ENCODE measurements at regions not wholly inside any gene's neighbourhood (a gene's known extent, or its start where the extent isn't known, plus 50 kb on each side); places are given as distances from the start of the nearest gene placed in this dataset.

- no peak overlapping the region for H3K27ac ChIP-seq (ENCODE audit: low read depth, low read length)
- no peaks in the 10 kb centered on the region for H3K9me2 ChIP-seq (replicated peaks; ENCODE audit: insufficient read depth, low read length)
These were observed 511.8 kb upstream of the ID4 start for GRCh38 chr6:19325335-19325789.

GRCh38 chr6:19327241-19327640 lies 509.9 kb upstream of the ID4 start:
- Histone ChIP-seq H2AFZ (ENCODE audit: low read depth, low read length, severe bottlenecking) (no peak overlapping the region), H3K79me2 (ENCODE audit: insufficient read depth, low read length) (no peaks in the 10 kb centered on the region), H3K9me2 (replicated peaks; ENCODE audit: insufficient read depth, low read length) (no peaks in the 10 kb centered on the region), H3K4me2 (ENCODE audit: low read depth, low read length, poor library complexity, severe bottlenecking) (no peak overlapping the region), H3K4me3 (ENCODE audit: insufficient read depth, low read length, poor library complexity, severe bottlenecking) (no peak overlapping the region), H3K27me3 (ENCODE audit: low read length) (no peaks in the 10 kb centered on the region), H3K27ac (ENCODE audit: low read depth, low read length) (no peak overlapping the region), H4K20me1 (ENCODE audit: low read depth, low read length) (no peaks in the 10 kb centered on the region), H3K9ac (ENCODE audit: low read length) (no peak overlapping the region), H3K36me3 (ENCODE audit: low read length) (no peaks in the 10 kb centered on the region), H3K9me3 (ENCODE audit: insufficient read depth, low read length) (no peaks in the 10 kb centered on the region), H3F3A (ENCODE audit: insufficient read depth) (no peaks in the 10 kb centered on the region)
- TF ChIP-seq EZH2phosphoT487 (conservative IDR thresholded peaks at IDR 0.05; ENCODE audit: low read length) (no peak), CTCF (IDR thresholded peaks at IDR 0.05; ENCODE audit: insufficient read depth, low read length, poor library complexity, severe bottlenecking) (no peak)

More at GRCh38 chr6:19325335-19325789, 511.8 kb upstream of the ID4 start:
- no peaks in the 10 kb centered on the region for H3F3A ChIP-seq (ENCODE audit: insufficient read depth)
- H3K27me3 ChIP-seq (ENCODE audit: low read length), result 0 out of 2 replicates have a peak, but pooled peaks cover 3% of the 10 kb centered on the region
- no peak overlapping the region for H2AFZ ChIP-seq (ENCODE audit: low read depth, low read length, severe bottlenecking)
- TF ChIP-seq CTCF (IDR thresholded peaks at IDR 0.05; ENCODE audit: insufficient read depth, low read length, poor library complexity, severe bottlenecking) (no peak), EZH2phosphoT487 (conservative IDR thresholded peaks at IDR 0.05; ENCODE audit: low read length) (no peak)
- no peak overlapping the region for H3K4me3 ChIP-seq (ENCODE audit: insufficient read depth, low read length, poor library complexity, severe bottlenecking)
- H3K4me2 ChIP-seq (ENCODE audit: low read depth, low read length, poor library complexity, severe bottlenecking), result no peak overlapping the region
- no peaks in the 10 kb centered on the region for H3K79me2 ChIP-seq (ENCODE audit: insufficient read depth, low read length)
- no peaks in the 10 kb centered on the region for H3K36me3 ChIP-seq (ENCODE audit: low read length)
- H3K9me3 ChIP-seq (ENCODE audit: insufficient read depth, low read length), result no peaks in the 10 kb centered on the region
- H3K9ac ChIP-seq (ENCODE audit: low read length), result no peak overlapping the region
- H4K20me1 ChIP-seq (ENCODE audit: low read depth, low read length), result no peaks in the 10 kb centered on the region

GRCh38 chr6:19327661-19328060 lies 509.5 kb upstream of the ID4 start:
- Histone ChIP-seq H2AFZ (ENCODE audit: low read depth, low read length, severe bottlenecking) (no peak overlapping the region), H3K27ac (ENCODE audit: low read depth, low read length) (no peak overlapping the region), H3K4me2 (ENCODE audit: low read depth, low read length, poor library complexity, severe bottlenecking) (no peak overlapping the region), H3K9me3 (ENCODE audit: insufficient read depth, low read length) (no peaks in the 10 kb centered on the region), H3K36me3 (ENCODE audit: low read length) (no peaks in the 10 kb centered on the region), H3K79me2 (ENCODE audit: insufficient read depth, low read length) (no peaks in the 10 kb centered on the region), H4K20me1 (ENCODE audit: low read depth, low read length) (no peaks in the 10 kb centered on the region), H3K4me3 (ENCODE audit: insufficient read depth, low read length, poor library complexity, severe bottlenecking) (no peak overlapping the region), H3K27me3 (ENCODE audit: low read length) (no peaks in the 10 kb centered on the region), H3K9me2 (replicated peaks; ENCODE audit: insufficient read depth, low read length) (no peaks in the 10 kb centered on the region), H3K9ac (ENCODE audit: low read length) (no peak overlapping the region), H3F3A (ENCODE audit: insufficient read depth) (no peaks in the 10 kb centered on the region)
- TF ChIP-seq EZH2phosphoT487 (conservative IDR thresholded peaks at IDR 0.05; ENCODE audit: low read length), result no peak

GRCh38 chr6:19329078-19329477 lies 508.1 kb upstream of the ID4 start:
- Histone ChIP-seq H3K9me2 (replicated peaks; ENCODE audit: insufficient read depth, low read length) (no peaks in the 10 kb centered on the region), H3K36me3 (ENCODE audit: low read length) (no peaks in the 10 kb centered on the region), H3K4me2 (ENCODE audit: low read depth, low read length, poor library complexity, severe bottlenecking) (no peak overlapping the region), H3K4me3 (ENCODE audit: insufficient read depth, low read length, poor library complexity, severe bottlenecking) (no peak overlapping the region), H3K9ac (ENCODE audit: low read length) (no peak overlapping the region), H3F3A (ENCODE audit: insufficient read depth) (no peaks in the 10 kb centered on the region), H3K79me2 (ENCODE audit: insufficient read depth, low read length) (no peaks in the 10 kb centered on the region), H3K9me3 (ENCODE audit: insufficient read depth, low read length) (no peaks in the 10 kb centered on the region), H3K27me3 (ENCODE audit: low read length) (no peaks in the 10 kb centered on the region), H2AFZ (ENCODE audit: low read depth, low read length, severe bottlenecking) (no peak overlapping the region), H4K20me1 (ENCODE audit: low read depth, low read length) (no peaks in the 10 kb centered on the region), H3K27ac (ENCODE audit: low read depth, low read length) (no peak overlapping the region)
- TF ChIP-seq CTCF (IDR thresholded peaks at IDR 0.05; ENCODE audit: insufficient read depth, low read length, poor library complexity, severe bottlenecking) (no peak), EZH2phosphoT487 (conservative IDR thresholded peaks at IDR 0.05; ENCODE audit: low read length) (no peak)
